Renal cortical epithelial cell (primary cell): ENCODE measurements at regions not wholly inside any gene's neighbourhood (a gene's known extent, or its start where the extent isn't known, plus 50 kb on each side); places are given as distances from the start of the nearest gene placed in this dataset.
"Not testable (repeated sequence)": the region's sequence is repeated elsewhere in the genome, so short reads cannot be mapped to it uniquely, and the experiment has no call there.

Source experiments
- DNase-seq: peaks from one replicate; pipeline ENCODE4 v3.0.0-alpha.2; 2011; ENCODE audit warnings: low read depth

DNA sequence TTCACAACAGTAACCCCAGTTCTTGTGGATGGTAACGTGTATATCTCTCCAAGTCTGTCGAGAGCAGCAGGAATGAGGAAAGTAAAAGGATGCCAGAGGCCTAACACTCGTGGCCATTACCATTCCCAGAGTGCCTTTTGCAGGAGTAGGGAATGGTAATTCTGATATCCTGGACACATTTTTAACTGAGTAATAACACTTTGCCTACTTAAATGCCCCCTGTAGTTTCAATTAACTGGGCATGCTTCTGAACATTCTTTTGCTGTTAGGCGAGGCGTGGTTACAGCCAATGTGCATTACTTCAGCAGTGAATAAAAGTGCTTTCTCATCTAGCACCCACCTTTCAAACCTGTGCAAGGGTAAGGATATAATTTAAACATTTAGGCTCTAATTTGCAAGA is 258.5 kb upstream of the ADGRL2 start:
- peak; percentile 60 for DNase-seq

- DNase-seq = no peak
Measured at GRCh38 chr1:81540216-81540615, 260.5 kb upstream of the ADGRL2 start.

GRCh38 chr1:81529014-81529413 is 271.7 kb upstream of the ADGRL2 start:
- DNase-seq = no peak

- DNase-seq = peak; percentile 43
Measured at GRCh38 chr1:81525085-81525484, 275.6 kb upstream of the ADGRL2 start.

DNA sequence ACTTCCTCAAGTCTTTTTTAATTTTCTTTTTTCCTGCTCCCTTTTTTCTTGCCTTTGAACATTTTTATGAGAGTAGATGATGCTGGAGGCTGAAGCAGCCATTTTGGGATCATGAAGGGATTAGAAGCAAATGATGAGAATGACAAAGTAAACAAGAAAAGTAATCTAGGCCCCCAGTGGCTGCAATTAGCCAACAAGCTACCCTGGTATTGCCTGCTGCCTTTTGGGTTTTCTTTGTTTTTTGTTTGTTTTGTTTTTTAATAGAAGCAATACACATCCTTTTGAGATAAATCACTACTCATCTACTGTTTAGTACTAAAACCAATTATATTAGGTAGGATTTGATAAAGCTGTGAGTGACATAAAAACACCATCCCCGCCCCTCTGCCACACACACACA is 280.7 kb upstream of the ADGRL2 start:
- DNase-seq = no peak

GRCh38 chr1:81517987-81518386 is 282.7 kb upstream of the ADGRL2 start:
- no peak for DNase-seq

- no peak for DNase-seq
Measured at GRCh38 chr1:81513796-81514354, 286.9 kb upstream of the ADGRL2 start.

- peak; percentile 26 for DNase-seq
Measured at GRCh38 chr1:81512252-81513003, 288.3 kb upstream of the ADGRL2 start.

DNA sequence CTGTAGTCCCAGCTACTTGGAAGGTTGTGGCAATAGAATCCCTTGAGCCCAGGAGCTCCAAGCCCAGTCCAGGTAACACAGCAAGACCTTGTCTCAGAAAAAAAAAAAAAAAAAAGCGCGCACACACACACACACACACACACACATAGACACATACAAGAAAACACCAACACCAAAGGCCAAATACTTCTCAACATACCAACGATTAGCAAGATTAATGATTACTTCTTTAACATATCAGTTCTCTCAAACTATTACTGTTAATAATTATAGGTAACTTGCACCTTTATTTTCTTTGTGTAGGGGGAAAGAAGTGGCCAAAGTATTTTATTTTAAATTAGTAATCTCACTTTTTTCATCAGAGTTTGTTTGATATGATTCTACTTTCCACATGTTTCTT is 289.5 kb upstream of the ADGRL2 start:
- peak; percentile 57 for DNase-seq

DNA sequence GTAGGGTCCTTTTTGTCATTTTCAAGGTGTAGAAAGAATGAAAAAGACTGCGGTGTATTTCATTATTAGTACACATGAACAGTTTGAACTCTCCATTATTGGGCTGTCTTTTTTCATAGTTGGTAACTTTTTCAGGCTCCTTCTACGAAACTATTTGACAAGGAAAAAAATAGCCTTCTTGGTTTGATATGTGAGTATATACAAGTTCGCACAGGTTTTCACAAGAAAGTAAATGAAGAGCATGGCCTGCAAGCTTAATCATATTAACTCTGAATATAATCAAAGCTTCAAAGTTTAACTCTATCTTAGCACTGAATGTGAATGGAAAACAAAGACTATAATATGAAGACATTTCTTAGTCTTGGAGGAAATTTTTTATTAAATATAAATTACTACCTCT is 290.0 kb upstream of the ADGRL2 start:
- no peak for DNase-seq

DNA sequence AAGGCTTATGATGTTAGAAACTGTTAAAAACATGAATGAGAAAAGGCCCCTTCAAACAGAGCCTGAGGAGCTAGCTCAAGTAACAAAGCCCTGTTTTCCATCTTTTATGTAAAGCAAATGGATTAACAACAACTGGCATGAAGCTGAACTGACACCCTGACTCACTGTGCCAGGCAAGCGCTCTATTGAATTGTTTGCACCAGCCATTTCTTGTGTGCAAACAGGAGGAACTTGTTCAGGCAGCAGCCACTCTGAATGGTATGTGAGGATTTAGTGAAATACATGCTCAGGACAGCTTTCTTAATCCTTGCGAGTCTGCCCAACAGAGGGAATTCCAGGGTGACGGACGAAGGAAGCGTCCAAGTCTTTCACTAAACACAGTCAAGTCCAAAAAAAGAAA is 291.1 kb upstream of the ADGRL2 start:
- DNase-seq = peak; percentile 35

GRCh38 chr1:81506699-81507098 is 294.0 kb upstream of the ADGRL2 start:
- DNase-seq = no peak

GRCh38 chr1:81505831-81506230 is 294.9 kb upstream of the ADGRL2 start:
- DNase-seq = no peak

- DNase-seq = not testable (repeated sequence)
Measured at GRCh38 chr1:81504820-81505219, 295.9 kb upstream of the ADGRL2 start.

DNA sequence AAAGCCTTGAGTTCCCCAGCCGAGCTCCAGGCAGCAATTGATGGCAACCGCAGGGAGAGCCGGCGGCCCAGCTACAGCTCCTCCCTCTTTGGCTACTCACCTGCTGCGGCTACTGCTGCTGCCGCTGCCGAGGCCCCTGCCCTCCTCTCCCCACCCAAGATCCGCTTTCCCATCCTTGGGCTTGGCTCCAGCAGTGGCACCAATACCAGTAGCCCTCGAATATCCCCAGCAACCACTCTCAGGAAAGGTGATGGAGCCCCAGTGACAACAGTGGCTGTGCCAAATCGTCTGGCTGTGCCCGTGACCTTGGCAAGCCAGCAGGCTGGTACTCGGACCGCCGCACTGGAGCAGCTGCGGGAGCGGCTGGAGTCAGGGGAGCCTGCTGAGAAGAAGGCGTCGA is 298.0 kb upstream of the ADGRL2 start:
- not testable (repeated sequence) for DNase-seq

DNA sequence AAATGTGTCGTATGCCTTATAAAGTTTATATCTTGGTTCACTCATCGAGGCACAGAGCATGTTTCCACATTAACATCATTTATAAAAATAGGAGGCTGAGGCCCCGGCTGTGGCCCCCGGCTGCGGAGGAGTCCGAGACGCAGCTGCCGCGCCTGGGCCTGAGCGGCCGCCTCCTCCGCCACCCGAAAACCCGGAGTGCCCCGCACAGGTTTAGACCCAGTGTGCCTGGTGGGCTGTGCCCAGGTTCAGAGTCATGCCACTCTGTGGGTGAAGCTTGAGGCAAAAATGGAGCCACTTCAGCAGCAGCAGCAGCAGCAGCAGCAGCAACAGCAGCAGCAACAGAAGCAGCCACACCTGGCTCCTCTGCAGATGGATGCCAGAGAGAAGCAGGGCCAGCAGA is 299.2 kb upstream of the ADGRL2 start:
- not testable (repeated sequence) for DNase-seq

DNA sequence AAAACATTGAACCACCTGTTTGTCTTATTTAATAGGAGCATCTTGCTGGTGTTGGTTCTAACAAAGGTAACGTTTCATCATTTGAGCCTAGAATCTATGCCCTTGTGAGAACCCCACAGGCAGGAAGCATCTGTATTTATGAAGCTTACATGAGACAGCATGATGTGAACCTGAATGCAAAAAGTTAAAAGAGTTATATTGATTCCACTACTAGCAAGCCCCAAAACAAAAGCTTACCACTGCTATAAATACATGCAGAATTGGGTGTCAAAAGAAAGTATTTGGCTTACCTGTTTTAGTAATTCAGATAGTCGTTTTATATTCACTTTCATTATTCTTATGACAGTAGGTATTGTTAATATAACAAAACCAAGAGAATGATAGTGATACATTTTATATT is 301.2 kb upstream of the ADGRL2 start:
- DNase-seq = no peak

DNA sequence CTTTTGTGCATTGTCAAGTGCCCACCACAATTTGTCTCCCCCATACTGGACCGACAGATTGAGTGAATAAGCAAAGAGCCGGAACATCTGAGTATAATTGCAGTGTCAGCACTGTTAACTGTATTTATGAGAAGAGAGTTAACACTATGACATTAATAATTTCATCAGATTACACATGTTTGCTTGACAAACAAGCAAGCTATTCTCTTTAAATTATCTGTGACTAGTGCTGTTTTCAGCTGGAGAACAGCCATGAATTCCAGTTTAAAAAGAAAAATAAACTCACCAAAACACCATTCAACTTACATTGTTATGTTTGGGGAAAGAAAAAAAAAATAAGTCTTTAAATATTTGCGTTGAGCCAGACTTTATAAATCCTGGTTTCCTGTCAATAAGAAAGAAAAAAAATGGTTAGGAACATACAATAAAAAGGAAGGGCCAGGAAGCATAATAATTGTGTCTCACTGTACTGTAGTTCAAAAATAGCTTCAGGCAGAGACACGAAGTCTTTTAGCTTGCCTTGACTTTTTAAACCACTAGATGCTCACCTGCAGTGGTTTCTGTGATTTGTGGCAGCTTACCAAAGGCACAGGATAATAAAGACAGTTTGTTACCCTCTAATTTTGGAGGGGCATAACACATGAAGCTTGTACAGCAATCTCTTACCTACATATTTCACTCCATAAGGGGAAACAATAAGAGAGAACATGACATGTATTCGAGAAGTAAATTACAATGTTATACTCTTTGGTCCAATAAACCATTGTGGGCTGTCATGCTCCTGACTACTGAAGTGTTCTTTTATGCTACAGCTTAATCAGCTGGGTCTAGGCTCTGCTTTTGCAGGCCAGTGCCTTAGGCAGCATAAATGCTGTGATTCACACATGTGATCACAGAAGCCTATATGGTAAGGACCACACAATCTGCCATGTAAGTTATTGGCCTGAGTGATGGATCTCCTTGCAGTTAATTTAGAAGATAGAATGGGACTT is 302.0 kb upstream of the ADGRL2 start:
- no peak for DNase-seq

GRCh38 chr1:81496349-81496748 is 304.4 kb upstream of the ADGRL2 start:
- DNase-seq = no peak

- DNase-seq = no peak
Measured at GRCh38 chr1:81493102-81493869, 307.4 kb upstream of the ADGRL2 start.

DNA sequence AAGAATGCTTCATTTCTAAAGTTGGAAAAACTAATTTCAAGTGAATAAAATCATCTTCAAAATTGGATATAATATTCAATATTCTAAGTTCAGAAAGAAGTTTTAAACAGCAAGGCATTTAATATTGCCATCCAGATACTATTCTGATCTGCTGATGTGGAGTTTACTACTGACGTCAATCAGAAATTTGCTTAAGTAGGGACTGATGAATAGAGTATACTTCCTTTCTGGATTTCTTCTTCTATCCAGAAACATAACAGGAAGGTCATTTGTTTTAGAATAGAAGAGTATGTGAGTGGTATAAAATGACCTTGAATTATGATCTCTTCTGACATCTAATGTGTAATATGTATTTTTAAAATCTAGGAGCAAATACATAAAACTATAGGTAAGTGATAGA is 308.1 kb upstream of the ADGRL2 start:
- DNase-seq = no peak

DNA sequence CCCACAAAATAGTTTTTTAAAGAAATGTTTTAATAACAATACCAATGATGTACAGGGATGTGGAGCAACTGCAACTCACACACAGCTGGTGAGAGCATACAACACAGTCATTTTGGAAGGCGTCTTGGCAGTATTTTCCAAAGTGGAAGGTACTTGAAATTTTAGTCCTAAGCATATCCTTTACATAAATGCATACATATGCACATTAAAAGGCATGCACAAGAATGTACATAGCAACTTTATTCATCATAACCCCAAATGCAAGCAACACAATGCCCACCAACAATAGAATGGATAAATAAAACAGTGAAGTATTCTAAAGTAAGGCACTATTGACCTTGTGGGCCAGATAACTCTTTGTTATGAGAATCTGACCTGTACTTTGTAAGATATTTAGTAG is 310.1 kb upstream of the ADGRL2 start:
- DNase-seq = no peak
